Mesothelial cell of epicardium (in vitro differentiated cells): ENCODE measurements at regions not wholly inside any gene's neighbourhood (a gene's known extent, or its start where the extent isn't known, plus 50 kb on each side); places are given as distances from the start of the nearest gene placed in this dataset.

ENCODE experiments used
- DNase-seq, 2 experiments: peaks; one replicate each; pipeline ENCODE4 v3.0.0; 2021; ENCODE audit warnings: low spot score in 2 of 2; ENCODE audit not compliant: unreplicated experiment in 2 of 2
- H3K27ac Mint-ChIP-seq: 2 replicates; pipeline ENCODE4 v1.8.0; 2021; ENCODE audit warnings: mixed read lengths
- H3K27me3 Mint-ChIP-seq: 2 replicates; pipeline ENCODE4 v1.8.0; 2021; ENCODE audit warnings: low read depth, mixed read lengths
- H3K36me3 Mint-ChIP-seq: 2 replicates; pipeline ENCODE4 v1.8.0; 2021; ENCODE audit warnings: mixed read lengths
- H3K4me1 Mint-ChIP-seq: 2 replicates; pipeline ENCODE4 v1.8.0; 2021; ENCODE audit warnings: mixed read lengths
- H3K4me3 Mint-ChIP-seq: 2 replicates; pipeline ENCODE4 v1.8.0; 2021; ENCODE audit warnings: mild to moderate bottlenecking, moderate library complexity, mixed read lengths
- H3K9me3 Mint-ChIP-seq: 2 replicates; pipeline ENCODE4 v1.8.0; 2021; ENCODE audit warnings: mixed read lengths
- TF ChIP-seq, protein P1 (sequence below): fragments of 200-600 bp; sonication (generic); IDR thresholded peaks from one replicate; pipeline ENCODE4 v1.5.0; 2021; ENCODE audit warnings: antibody characterized with exemption; ENCODE audit not compliant: unreplicated experiment

DNA sequence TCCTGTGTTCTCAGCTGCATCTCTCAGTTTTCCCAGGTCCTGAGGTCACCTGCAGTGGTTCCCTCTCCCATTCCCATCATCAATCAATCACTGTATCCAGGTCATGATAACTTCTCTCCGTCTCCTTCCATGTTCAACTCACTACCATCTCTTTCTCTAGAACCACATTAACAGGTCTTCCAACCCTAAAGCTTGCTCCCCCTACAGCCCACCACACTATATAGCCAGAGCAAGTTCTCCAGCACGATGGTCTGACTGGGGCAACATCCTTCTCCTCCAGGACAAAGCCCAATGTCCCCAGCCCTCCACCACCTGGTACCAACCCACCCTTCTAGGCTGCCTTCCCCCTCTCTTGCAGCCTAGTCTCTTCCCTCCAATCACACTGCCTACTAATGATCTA is 241.6 kb downstream of the CDK5RAP2 start:
- TF ChIP-seq, protein P1, sequence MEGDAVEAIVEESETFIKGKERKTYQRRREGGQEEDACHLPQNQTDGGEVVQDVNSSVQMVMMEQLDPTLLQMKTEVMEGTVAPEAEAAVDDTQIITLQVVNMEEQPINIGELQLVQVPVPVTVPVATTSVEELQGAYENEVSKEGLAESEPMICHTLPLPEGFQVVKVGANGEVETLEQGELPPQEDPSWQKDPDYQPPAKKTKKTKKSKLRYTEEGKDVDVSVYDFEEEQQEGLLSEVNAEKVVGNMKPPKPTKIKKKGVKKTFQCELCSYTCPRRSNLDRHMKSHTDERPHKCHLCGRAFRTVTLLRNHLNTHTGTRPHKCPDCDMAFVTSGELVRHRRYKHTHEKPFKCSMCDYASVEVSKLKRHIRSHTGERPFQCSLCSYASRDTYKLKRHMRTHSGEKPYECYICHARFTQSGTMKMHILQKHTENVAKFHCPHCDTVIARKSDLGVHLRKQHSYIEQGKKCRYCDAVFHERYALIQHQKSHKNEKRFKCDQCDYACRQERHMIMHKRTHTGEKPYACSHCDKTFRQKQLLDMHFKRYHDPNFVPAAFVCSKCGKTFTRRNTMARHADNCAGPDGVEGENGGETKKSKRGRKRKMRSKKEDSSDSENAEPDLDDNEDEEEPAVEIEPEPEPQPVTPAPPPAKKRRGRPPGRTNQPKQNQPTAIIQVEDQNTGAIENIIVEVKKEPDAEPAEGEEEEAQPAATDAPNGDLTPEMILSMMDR: no peak
- Mint-ChIP-seq H3K27ac (no peak overlapping the region), H3K9me3 (peaks cover 5% of the 10 kb centered on the region), H3K36me3 (no peaks in the 10 kb centered on the region), H3K4me1 (no peaks in the 10 kb centered on the region), H3K4me3 (no peak overlapping the region), H3K27me3 (peaks cover 21% of the 10 kb centered on the region)
- no peak for DNase-seq

DNA sequence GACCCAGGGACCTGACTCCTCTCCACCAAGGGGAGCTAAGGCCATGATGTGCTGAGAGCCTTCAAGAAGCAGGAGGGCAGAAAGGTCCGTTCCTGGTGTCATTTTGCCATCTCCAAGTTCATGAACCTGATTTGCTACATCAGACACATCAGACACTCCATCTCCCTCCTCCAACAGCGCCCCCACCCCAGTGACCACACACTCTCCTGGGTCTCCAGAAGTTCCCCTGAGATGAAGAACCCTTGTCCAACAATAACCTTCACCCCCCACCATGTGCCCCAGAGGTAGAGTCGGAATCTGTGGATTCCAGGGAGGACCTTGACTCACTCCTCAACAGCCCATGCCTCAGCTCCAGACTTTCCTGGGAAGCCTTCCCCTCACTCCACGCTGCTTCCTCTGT is 242.8 kb downstream of the CDK5RAP2 start:
- Mint-ChIP-seq H3K9me3 (no peaks in the 10 kb centered on the region), H3K4me1 (no peaks in the 10 kb centered on the region), H3K27ac (no peak overlapping the region), H3K4me3 (no peak overlapping the region), H3K27me3 (peaks cover 24% of the 10 kb centered on the region), H3K36me3 (no peaks in the 10 kb centered on the region)
- DNase-seq: no peak
- TF ChIP-seq, protein P1: no peak

DNA sequence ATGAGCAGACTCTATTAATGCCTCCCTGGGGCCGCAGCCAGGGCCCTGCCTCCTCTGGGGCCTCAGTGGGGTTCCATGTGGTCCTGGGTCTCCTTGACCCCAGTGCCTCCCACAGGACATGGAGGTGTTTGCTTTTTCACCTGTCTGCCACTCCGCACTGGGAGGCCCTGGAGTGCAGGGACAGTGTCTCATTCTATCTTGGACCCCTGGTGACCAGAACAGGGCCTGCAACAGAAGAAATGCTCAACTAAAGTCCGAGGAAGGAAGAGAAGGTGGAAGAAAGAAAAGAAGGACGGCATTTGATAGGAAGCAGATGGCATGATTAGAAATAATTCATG is 243.2 kb downstream of the CDK5RAP2 start:
- TF ChIP-seq, protein P1: no peak
- Mint-ChIP-seq H3K9me3 (no peaks in the 10 kb centered on the region), H3K4me3 (no peak overlapping the region), H3K36me3 (no peaks in the 10 kb centered on the region), H3K27ac (no peak overlapping the region), H3K27me3 (peaks cover 26% of the 10 kb centered on the region), H3K4me1 (no peaks in the 10 kb centered on the region)
- DNase-seq: no peak

DNA sequence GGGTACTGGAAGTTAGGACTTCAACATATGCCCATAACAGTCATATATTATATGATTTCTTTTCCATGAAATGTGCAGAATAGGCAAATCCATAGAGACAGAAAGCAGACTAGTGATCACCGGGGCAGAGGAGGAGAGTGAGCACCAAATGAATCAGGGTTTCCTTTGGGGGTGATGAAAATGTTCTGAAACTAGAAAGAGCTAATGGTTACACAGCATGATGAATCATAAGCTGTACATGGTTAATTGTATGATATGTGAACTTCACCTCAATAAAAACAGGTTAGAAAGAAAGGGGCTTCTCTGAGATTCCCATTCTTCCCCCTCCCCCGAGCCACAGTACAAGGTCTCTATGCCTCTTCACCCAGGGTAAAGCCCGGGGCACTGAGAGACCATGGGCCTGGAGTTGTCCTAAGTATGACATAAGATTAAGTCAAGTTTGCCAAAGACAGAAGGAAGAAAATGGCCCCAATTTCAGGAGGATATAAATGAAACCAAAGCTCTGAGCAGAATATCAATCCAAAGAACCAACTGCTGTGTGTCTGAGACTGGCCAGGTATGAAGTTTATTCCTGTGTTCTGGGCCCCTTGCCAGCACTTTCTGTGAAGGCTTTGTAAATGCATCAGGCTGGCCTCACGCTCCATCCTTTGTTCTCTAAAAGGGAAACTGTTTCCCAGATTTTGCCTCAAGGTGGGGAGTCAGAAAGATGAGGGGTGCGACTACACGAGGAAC is 243.8 kb downstream of the CDK5RAP2 start:
- Mint-ChIP-seq H3K27ac (no peak overlapping the region), H3K27me3 (peaks cover 26% of the 10 kb centered on the region), H3K36me3 (no peaks in the 10 kb centered on the region), H3K9me3 (no peaks in the 10 kb centered on the region), H3K4me3 (no peak overlapping the region), H3K4me1 (no peaks in the 10 kb centered on the region)
- TF ChIP-seq, protein P1: no peak
- no peak for DNase-seq

DNA sequence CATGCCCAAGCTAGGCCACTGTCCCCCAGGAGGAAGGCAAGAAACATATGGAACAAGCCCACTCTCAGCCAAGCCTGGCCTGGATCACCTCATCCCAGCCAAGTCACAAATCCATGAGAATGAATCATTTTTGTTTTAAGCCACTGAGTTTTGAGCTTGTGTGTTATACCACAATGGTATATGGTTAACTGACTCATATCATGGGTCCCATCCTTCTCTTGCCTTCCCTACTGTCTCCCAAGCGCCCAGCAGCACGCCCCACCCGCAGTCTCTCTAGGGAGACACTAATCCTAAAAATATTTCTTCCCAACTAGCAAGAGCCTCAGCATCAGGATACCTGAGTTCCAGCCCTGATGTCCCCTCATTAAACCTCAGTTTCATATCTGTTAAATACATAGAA is 248.1 kb downstream of the CDK5RAP2 start:
- Mint-ChIP-seq H3K36me3 (no peaks in the 10 kb centered on the region), H3K27ac (no peak overlapping the region), H3K4me3 (no peak overlapping the region), H3K27me3 (peaks cover 39% of the 10 kb centered on the region), H3K4me1 (no peaks in the 10 kb centered on the region), H3K9me3 (peaks cover 10% of the 10 kb centered on the region)
- TF ChIP-seq, protein P1: no peak
- no peak for DNase-seq

DNA sequence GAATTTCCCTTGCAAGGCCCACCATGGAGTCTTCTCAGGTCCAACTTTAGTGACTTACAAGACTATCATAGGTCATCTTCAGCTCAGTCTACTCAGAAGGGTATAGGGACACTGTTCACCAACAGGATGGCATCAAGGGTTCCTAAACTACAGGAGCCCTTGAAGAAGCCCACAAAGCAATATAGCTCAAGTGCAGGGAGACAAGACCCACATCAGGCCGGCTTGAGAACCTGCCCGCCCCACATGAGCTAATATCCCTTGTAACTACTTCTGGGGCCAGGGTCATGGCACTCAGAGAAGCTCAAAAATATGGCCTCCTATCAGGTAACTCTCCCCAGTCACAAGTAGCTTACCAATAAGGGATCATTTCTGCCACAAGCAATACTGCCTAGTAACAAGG is 249.9 kb downstream of the CDK5RAP2 start:
- no peak for DNase-seq
- Mint-ChIP-seq H3K9me3 (peaks cover 10% of the 10 kb centered on the region), H3K36me3 (no peaks in the 10 kb centered on the region), H3K4me1 (no peaks in the 10 kb centered on the region), H3K4me3 (no peak overlapping the region), H3K27ac (no peak overlapping the region), H3K27me3 (peaks cover 41% of the 10 kb centered on the region)
- TF ChIP-seq, protein P1: no peak
